ENCODE measurements at regions not wholly inside any gene's neighbourhood (a gene's known extent, or its start where the extent isn't known, plus 50 kb on each side); places are given as distances from the start of the nearest gene placed in this dataset.

- ChIA-PET CTCF (no interaction called here), POLR2A (no interaction called here)
- no peaks in the 10 kb centered on the region for H4K20me1 ChIP-seq (replicated peaks; ENCODE audit: control insufficient read depth, extremely low read depth, insufficient read depth, low read length)
- TF ChIP-seq MAX (IDR thresholded peaks at IDR 0.05; ENCODE audit: insufficient read depth, insufficient read length): no peak
- TF ChIP-seq CTCF (IDR thresholded peaks at IDR 0.05; ENCODE audit: extremely low read depth in 1 of 2, insufficient read depth in 1 of 2, low read depth in 1 of 2, low read length in 2 of 2): no peak
- no peak for TF ChIP-seq EZH2 (IDR thresholded peaks at IDR 0.05; ENCODE audit: borderline replicate concordance, low read depth, low read length, severe bottlenecking)
- no peak for TF ChIP-seq JUN (IDR thresholded peaks at IDR 0.05; ENCODE audit: borderline replicate concordance, insufficient read depth, insufficient read length, low read depth)
- no peak for TF ChIP-seq GATA2 (IDR thresholded peaks at IDR 0.05; ENCODE audit: insufficient read depth, insufficient read length, low read depth, low read length)
- no peak for TF ChIP-seq POLR2AphosphoS5 (IDR thresholded peaks at IDR 0.05; ENCODE audit: insufficient read depth, low read depth, low read length)
- no peak for TF ChIP-seq MYC (IDR thresholded peaks at IDR 0.05; ENCODE audit: low read depth, low read length)
- TF ChIP-seq FOS (IDR thresholded peaks at IDR 0.05; ENCODE audit: borderline replicate concordance, insufficient read depth, low read length): no peak
- TF ChIP-seq POLR2A (IDR thresholded peaks at IDR 0.05; ENCODE audit: low read depth, low read length): no peak
- H3K27ac ChIP-seq (ENCODE audit: insufficient read depth, low read depth, low read length): no peak overlapping the region
- dilution Hi-C loops (cut with MboI; ENCODE audit: extremely low pct_ligation_motif_present, low sequenced_read_pairs): loop anchor here (25.0 kb wide), 1 partner anchor 125 kb away; no protein-coding TSS in a partner anchor
- no peaks in the 10 kb centered on the region for H3K36me3 ChIP-seq (ENCODE audit: control insufficient read depth in 2 of 2, extremely low read depth in 1 of 2, insufficient read depth in 2 of 2, low read length in 2 of 2)
- H3K9me1 ChIP-seq (replicated peaks; ENCODE audit: control insufficient read depth, extremely low read depth, insufficient read depth, low read length): no peaks in the 10 kb centered on the region
- H3K9ac ChIP-seq (replicated peaks; ENCODE audit: extremely low read depth, insufficient read depth, low read length): no peak overlapping the region
- no peaks in the 10 kb centered on the region for H3K9me3 ChIP-seq (replicated peaks; ENCODE audit: control insufficient read depth, insufficient read depth, low read length)
- peaks cover 7% of the 10 kb centered on the region for H3K4me1 ChIP-seq (ENCODE audit: control insufficient read depth, extremely low read depth, insufficient read depth, low read length)
- DNase-seq (ENCODE audit: low read depth, low spot score): no peak
- intact Hi-C loops (cut with micrococcal nuclease): loop anchor here (5.0 kb wide), 1 partner anchor 220 kb away; no protein-coding TSS in a partner anchor
- H3K4me3 ChIP-seq (replicated peaks in 1 of 3; ENCODE audit: insufficient read depth in 1 of 3, low read depth in 1 of 3, low read length in 3 of 3): no peak overlapping the region
- no peak for FAIRE-seq
- no peaks in the 10 kb centered on the region for H3K27me3 ChIP-seq (ENCODE audit: control insufficient read depth in 2 of 2, insufficient read depth in 2 of 2, low read length in 2 of 2)
- no peak overlapping the region for H3K4me2 ChIP-seq (ENCODE audit: insufficient read depth, low read length)
- no peak overlapping the region for H2AFZ ChIP-seq (ENCODE audit: low read depth, low read length)
- H3K79me2 ChIP-seq (ENCODE audit: control insufficient read depth, insufficient read depth, low read length): no peaks in the 10 kb centered on the region
- no TSS peak for BruUV-seq (replicated peaks)
These were observed 223.6 kb downstream of the OGFRL1 start for GRCh38 chr6:71512256-71512655.
